AG08396 (cell line): ENCODE measurements at regions not wholly inside any gene's neighbourhood (a gene's known extent, or its start where the extent isn't known, plus 50 kb on each side); places are given as distances from the start of the nearest gene placed in this dataset.

Source experiments
- DNase-seq: peaks from one replicate; pipeline ENCODE4 v3.0.0; 2012; ENCODE audit warnings: low spot score, mixed read lengths

- DNase-seq: no peak
Measured at GRCh38 chr18:46295416-46295815, 191.2 kb downstream of the HAUS1 start.

- DNase-seq: no peak
Measured at GRCh38 chr18:46296656-46297055, 192.5 kb downstream of the HAUS1 start.

DNA sequence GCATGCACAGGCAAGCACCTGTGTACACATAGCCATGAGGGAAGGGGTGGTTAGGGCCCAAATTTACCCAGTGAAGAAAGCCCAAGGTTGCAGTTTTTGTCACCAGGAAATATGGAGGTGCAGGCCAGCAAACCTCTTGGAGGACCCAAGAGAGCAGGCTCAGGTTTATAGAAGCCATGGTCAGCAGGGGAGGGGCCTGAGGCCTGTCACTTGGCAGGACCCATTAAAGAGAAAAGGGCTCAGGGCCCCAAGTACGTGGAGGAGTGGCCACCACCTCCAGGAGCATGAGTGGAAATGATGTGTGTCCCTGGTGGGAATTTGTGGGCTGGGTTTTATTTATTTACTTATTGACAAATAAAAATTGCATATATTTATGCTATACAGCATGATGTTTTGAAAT is 192.9 kb downstream of the HAUS1 start:
- DNase-seq: no peak

DNA sequence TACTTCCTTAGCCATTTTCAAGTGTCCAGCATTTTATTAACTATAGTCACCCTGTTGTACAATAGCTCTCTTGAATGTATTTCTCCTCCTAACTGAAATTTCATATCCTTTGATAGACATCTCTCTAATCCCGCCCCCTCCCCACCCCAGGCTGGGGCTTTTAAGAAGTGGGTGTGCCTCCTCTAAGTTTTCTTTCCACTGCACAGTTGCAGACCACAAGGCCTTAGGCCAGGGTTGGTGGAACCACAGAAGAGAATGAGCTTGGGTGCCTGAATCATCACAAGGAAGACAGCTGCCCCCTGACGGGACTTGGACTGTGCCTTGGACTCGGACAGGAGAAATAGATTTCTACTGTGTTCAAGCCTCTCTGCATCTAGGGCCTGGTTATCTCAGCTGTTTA is 193.4 kb downstream of the HAUS1 start:
- DNase-seq: no peak

DNA sequence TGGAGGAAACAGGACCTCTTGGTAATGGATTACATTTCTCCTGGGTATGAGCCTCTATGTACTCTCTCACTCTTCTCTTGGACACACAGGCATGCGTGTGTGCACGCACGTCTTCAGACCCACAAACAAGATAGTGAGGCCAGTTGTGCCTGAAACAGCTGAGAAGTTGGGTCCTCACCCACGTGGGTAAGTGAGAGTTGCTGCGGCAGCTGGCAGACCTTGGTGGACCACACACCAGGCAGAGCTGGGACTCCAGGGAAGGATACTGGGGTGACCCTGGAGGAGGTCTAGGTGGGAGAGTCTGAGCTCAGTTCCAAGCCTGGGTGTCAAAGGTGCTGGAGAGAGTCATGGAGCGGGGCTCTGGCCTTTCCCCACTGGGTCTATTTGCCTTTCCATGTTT is 194.3 kb downstream of the HAUS1 start:
- no peak for DNase-seq

- no peak for DNase-seq
Measured at GRCh38 chr18:46299465-46300008, 195.4 kb downstream of the HAUS1 start.

DNA sequence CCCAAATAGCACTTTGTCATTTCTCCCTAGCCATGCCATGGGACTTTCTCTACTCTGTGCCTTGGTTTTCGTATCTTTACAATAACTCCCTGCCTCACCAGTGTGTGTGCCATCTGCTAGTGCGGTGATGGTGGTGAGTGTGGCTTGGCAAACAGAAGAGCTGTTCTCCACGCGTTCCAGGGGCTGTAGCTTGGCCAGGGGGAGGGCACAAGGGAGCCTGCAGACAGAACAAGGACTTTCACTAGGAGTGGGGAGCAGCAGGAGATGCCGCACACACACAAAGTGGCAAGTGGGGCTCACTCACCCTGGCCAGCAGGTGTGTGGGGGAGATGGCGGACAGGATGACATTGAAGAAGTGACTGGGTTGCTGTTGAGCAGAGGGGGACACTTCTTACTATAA is 196.9 kb downstream of the HAUS1 start:
- DNase-seq: no peak

GRCh38 chr18:46301571-46301970 is 197.4 kb downstream of the HAUS1 start:
- DNase-seq: no peak

DNA sequence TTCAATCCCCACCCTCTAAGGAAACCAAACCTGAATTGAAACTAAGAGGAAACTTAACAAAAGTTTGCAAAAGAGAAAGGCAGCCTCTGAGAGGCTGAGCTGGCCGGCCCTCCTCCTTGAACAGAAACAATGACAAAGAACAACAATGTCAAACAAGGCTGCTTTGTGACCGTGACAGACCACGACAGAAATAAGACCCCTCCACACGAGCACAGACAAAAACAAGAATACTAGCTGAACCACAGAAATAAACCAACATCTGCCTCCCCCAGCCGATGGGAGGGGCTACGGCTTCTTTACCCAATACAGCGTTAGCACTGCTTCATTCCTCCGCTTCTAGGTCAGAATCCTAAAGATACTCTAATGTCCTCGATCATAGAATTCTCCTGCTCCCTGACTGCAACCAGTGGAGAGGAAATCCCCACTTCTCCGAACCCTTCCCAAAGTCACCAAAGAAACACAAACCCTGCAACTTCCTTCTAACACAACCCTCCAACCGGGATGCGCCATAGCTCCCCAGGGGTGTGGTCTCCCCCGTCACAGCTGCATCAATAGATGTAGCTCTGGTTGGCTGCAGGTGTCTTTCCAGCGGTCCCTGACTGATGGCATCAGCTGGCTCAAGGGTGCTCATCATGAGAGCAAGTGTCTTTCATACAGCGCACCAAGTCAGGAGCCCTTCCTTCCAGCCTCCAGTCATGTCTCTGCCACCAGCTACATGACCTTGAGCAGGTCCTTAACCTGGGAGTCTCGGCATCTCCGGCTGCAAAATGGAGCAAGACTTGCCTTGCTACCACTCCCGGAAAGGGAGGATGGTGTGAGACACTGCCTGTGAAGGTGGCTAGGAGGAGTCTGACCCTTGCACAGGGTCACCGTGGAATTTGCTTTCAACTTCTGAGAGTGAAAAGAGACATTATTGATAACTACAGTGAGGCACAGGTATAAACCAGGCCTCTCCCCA is 198.6 kb downstream of the HAUS1 start:
- no peak for DNase-seq

GRCh38 chr18:46310258-46310657 is 206.1 kb downstream of the HAUS1 start:
- no peak for DNase-seq

DNA sequence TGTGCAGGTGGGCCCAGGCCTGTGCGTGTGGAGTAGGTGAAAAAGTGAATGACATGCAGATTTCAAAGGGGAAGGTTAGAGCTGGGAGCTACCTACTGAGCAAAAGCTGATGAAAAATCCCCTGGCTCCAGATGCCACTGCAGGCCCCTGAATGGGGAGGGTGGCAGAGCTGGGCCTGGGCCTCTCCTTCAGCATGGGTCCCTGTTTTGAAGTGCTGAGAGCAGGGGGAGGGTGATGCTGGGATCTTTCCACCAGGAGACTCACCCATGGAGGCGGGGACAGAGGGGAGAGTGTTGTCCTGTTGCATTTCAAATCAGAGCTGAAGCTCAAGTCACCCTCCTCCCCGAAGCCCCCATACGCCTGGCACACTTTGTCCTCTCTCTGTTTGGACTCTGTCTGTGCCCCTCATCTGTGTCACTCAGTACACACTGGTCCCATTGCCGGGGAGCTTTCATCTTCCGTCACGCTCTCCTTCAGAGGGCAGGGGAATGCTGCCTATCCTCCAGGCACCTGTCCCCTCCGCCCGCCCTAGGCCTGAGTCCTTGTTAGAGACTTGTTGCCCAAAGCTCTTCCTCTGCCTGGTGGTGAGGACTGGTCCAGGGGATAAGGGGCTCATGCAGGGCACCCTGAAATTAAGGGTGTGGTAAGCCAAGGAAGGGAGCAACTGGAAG is 206.6 kb downstream of the HAUS1 start:
- DNase-seq: no peak

GRCh38 chr18:46311491-46311890 is 207.3 kb downstream of the HAUS1 start:
- DNase-seq: no peak

GRCh38 chr18:46312221-46312620 is 208.0 kb downstream of the HAUS1 start:
- DNase-seq: no peak

DNA sequence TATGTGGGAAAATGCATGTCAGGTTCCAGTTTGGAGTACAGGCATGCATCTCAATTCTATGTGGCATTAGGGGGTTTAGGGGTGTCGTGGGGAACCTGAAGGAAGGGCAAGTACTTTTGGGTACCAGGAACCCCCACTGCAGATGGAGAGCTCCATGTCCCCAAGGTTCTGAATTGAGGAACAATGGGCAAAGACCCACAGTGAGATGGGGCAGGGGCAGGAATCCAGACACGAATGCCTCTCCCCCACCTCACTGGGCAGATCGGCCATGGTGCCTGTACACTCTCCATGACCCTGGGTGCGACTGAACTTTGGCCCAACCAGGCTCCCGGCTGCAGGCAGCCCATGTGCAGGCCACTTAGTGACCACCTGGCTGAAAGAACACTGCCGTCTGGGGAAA is 209.3 kb downstream of the HAUS1 start:
- no peak for DNase-seq

- DNase-seq: no peak
Measured at GRCh38 chr18:46314011-46314410, 209.8 kb downstream of the HAUS1 start.

- no peak for DNase-seq
Measured at GRCh38 chr18:46315161-46315560, 211.0 kb downstream of the HAUS1 start.

DNA sequence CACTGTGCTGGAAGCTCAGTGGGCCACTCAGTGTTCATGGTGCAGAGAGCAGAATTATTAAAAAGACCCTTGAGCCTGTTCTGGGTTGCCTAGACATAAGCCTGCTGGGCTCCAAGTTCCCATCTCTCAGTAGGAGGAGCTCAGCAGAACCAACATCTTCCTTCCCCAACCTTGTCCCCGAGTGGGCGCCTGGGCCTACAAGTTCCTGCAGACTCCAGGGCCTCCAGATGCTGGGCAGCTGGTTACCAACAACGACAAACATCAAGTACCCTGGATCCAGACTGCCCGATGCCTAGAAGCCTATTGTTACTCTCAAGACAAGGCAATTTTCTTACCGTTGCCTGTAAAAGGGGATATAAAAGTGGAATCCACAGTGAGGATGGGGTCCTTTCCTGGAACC is 214.2 kb downstream of the HAUS1 start:
- no peak for DNase-seq

- no peak for DNase-seq
Measured at GRCh38 chr18:46319783-46320182, 215.6 kb downstream of the HAUS1 start.

DNA sequence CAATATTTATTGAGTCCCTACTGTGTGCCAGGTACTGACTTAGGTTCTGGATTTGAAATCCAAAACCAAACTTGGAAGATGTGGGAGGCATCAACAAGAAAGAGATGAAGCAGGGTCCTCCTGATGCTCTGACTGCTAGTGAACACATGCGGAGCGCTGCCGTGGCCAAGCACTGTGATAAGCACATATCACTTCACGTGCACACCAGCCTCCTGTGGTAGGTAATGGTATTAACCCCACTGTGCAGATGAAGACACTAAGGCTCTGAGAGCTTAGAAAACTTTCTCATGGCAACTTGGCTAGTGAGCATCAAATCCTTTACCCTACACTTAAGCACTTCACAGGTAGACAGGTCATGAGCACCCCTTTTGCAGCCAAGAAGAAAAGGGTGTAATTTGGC is 216.1 kb downstream of the HAUS1 start:
- DNase-seq: no peak

DNA sequence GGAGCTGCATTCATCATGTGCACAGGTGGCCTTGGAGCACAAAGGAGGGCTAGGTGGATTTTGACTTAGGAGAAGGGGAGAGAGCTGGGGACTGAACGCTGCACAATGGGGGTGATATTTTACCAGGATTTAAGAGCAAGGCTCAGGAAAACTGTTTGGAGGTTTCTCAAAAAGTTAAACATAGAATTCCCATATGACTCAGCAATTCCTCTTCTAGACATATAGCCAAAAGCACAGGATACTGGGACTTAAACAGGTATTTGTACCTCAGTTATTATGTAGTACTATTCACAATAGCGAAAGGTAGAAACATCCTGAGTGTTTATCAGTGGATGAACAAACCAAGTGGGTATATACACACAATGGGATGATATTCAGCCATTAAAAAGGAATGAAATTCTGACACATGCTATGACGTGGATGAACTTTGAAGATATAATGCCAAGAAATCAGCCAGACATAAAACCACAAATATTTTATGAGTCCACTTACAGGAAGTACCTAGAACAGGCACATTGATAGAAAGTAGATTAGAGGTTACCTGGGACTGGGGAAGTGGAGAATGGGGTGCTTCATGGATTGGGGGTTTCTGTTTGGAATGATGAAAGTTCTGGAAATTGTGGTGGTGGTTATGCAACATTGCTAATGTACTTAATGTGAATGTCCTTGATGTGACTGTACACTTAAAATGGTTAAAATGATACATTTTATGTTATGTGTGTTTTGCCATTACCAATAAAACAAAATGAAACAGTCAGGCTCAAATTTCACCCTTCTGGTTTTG is 216.9 kb downstream of the HAUS1 start:
- DNase-seq: no peak

- no peak for DNase-seq
Measured at GRCh38 chr18:46321955-46322354, 217.8 kb downstream of the HAUS1 start.

DNA sequence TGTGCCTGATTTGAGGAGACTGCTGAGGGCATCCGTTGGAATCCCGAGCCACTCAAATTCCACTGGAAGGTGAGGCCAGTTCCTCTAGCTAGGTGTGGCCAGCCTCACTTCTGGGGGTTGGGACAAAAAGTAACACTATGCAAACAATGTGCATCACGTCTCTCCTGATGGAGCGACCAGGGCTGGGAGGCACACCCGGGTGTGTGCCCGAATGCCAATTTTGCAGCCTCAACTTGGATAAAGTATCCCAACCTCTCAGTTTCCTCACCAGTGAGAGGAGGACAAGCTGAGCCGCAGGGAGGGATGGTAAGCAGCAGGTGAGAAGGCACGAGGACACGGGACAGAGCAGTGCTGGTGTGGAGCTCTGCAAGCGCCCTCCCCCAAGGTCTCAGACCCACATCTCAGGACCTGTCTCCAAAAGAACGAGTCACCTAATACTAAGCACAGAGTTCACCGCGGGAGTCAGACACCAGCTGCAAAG is 218.3 kb downstream of the HAUS1 start:
- no peak for DNase-seq
